ENCODE measurements at regions not wholly inside any gene's neighbourhood (a gene's known extent, or its start where the extent isn't known, plus 50 kb on each side); places are given as distances from the start of the nearest gene placed in this dataset.

GRCh38 chr2:163368655-163369054 is 367.2 kb downstream of the FIGN start:
- Histone ChIP-seq H3K4me1 (ENCODE audit: insufficient read depth, low read length, severe bottlenecking) (no peaks in the 10 kb centered on the region), H3K9ac (ENCODE audit: low read length) (no peak overlapping the region), H3K4me2 (ENCODE audit: low read length) (no peak overlapping the region), H3K9me3 (ENCODE audit: low read length) (no peaks in the 10 kb centered on the region), H3K36me3 (ENCODE audit: insufficient read depth, low read length) (no peaks in the 10 kb centered on the region), H3K9me2 (ENCODE audit: low read depth, low read length) (no peaks in the 10 kb centered on the region), H2AFZ (ENCODE audit: low read length) (no peak overlapping the region), H3K4me3 (ENCODE audit: low read depth, low read length, poor library complexity, severe bottlenecking) (no peak overlapping the region), H4K20me1 (ENCODE audit: insufficient read depth, low read length) (no peaks in the 10 kb centered on the region), H3F3A (ENCODE audit: insufficient read depth, low read length) (no peaks in the 10 kb centered on the region), H3K79me2 (ENCODE audit: insufficient read depth, low read length) (no peaks in the 10 kb centered on the region), H3K27me3 (ENCODE audit: insufficient read depth, low read length) (no peaks in the 10 kb centered on the region), H3K27ac (ENCODE audit: low read depth, low read length, poor library complexity, severe bottlenecking) (no peak overlapping the region)
- TF ChIP-seq EZH2 (IDR thresholded peaks at IDR 0.05; ENCODE audit: borderline replicate concordance, low read length) (no peak), CTCF (IDR thresholded peaks at IDR 0.05; ENCODE audit: low read length) (no peak)

GRCh38 chr2:163367825-163368582 is 367.8 kb downstream of the FIGN start:
- Histone ChIP-seq H4K20me1 (ENCODE audit: insufficient read depth, low read length) (no peaks in the 10 kb centered on the region), H3K27ac (ENCODE audit: low read depth, low read length, poor library complexity, severe bottlenecking) (no peak overlapping the region), H3K9me3 (ENCODE audit: low read length) (no peaks in the 10 kb centered on the region), H3K4me2 (ENCODE audit: low read length) (no peak overlapping the region), H3K9me2 (ENCODE audit: low read depth, low read length) (no peaks in the 10 kb centered on the region), H3K9ac (ENCODE audit: low read length) (no peak overlapping the region), H3K27me3 (ENCODE audit: insufficient read depth, low read length) (no peaks in the 10 kb centered on the region), H3K79me2 (ENCODE audit: insufficient read depth, low read length) (no peaks in the 10 kb centered on the region), H3K36me3 (ENCODE audit: insufficient read depth, low read length) (no peaks in the 10 kb centered on the region), H3F3A (ENCODE audit: insufficient read depth, low read length) (no peaks in the 10 kb centered on the region), H3K4me1 (ENCODE audit: insufficient read depth, low read length, severe bottlenecking) (no peaks in the 10 kb centered on the region), H3K4me3 (ENCODE audit: low read depth, low read length, poor library complexity, severe bottlenecking) (no peak overlapping the region), H2AFZ (ENCODE audit: low read length) (no peak overlapping the region)
- TF ChIP-seq EZH2 (IDR thresholded peaks at IDR 0.05; ENCODE audit: borderline replicate concordance, low read length) (no peak), CTCF (IDR thresholded peaks at IDR 0.05; ENCODE audit: low read length) (no peak)

- Histone ChIP-seq H3K4me3 (ENCODE audit: low read depth, low read length, poor library complexity, severe bottlenecking) (no peak overlapping the region), H4K20me1 (ENCODE audit: insufficient read depth, low read length) (no peaks in the 10 kb centered on the region), H3K4me1 (ENCODE audit: insufficient read depth, low read length, severe bottlenecking) (no peaks in the 10 kb centered on the region), H3F3A (ENCODE audit: insufficient read depth, low read length) (no peaks in the 10 kb centered on the region), H3K9me2 (ENCODE audit: low read depth, low read length) (no peaks in the 10 kb centered on the region), H3K27me3 (ENCODE audit: insufficient read depth, low read length) (no peaks in the 10 kb centered on the region), H3K9ac (ENCODE audit: low read length) (no peak overlapping the region), H3K36me3 (ENCODE audit: insufficient read depth, low read length) (no peaks in the 10 kb centered on the region), H3K4me2 (ENCODE audit: low read length) (no peak overlapping the region), H3K79me2 (ENCODE audit: insufficient read depth, low read length) (no peaks in the 10 kb centered on the region), H2AFZ (ENCODE audit: low read length) (no peak overlapping the region), H3K27ac (ENCODE audit: low read depth, low read length, poor library complexity, severe bottlenecking) (no peak overlapping the region), H3K9me3 (ENCODE audit: low read length) (no peaks in the 10 kb centered on the region)
- no peak for TF ChIP-seq CTCF (IDR thresholded peaks at IDR 0.05; ENCODE audit: low read length)
- no peak for TF ChIP-seq EZH2 (IDR thresholded peaks at IDR 0.05; ENCODE audit: borderline replicate concordance, low read length)
These were observed 371.1 kb downstream of the FIGN start for GRCh38 chr2:163364736-163365135.

All from OCI-LY1 (cell line).